Suppressor macrophage treated with lipopolysaccharide for 1 hour (primary cell): ENCODE measurements at regions not wholly inside any gene's neighbourhood (a gene's known extent, or its start where the extent isn't known, plus 50 kb on each side); places are given as distances from the start of the nearest gene placed in this dataset.
"Not testable (repeated sequence)": the region's sequence is repeated elsewhere in the genome, so short reads cannot be mapped to it uniquely, and the experiment has no call there.

Source experiments
- DNase-seq, 3 donors: peaks; one replicate each; pipeline ENCODE4 v3.0.0-alpha.2; 2020 to 2022

DNA sequence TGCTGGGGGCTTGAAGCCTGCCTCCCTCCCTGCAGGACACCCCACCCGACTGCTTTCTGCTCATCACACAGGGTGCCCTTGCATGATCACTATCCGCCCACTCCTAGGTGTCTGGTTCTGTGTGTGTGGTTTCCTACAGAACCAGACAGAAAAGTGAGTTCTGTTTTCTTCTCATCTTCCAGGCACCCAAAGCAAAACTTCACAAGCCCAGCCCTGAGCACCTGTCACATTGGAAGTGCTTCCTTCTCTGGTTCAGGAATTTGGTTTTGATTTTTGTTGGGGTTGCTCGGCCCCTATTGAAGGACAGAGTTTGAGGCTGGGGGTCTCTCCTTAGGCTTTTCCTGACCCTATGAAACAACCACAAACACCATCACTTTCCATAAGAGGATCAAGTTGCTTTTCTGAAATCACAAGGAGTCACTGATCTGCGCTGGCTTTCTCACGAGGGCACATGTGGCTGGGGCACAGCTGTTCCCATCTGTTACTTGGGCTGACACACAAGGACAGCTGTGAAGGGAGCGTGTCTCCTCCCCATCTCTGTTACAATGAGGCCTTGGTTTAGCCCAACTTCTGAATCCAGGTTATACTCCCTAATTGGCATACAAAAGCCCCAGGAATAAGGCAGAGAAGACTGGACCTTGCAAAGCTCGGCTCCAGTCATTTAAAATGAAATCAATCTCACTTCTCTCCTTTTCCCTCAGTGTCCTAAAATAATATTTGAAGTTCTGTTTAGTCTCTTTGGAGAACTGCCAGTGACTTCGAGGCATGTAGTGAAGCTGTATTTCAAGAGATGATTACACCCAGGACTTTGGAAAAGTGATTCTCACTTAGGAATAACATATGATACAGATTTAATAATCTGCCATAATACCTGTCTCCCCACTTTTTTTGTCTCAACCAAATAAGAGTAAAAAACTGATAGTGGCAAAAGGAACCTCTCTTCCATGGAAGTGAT lies 213.1 kb upstream of the GAS1 start:
- no peak for DNase-seq

DNA sequence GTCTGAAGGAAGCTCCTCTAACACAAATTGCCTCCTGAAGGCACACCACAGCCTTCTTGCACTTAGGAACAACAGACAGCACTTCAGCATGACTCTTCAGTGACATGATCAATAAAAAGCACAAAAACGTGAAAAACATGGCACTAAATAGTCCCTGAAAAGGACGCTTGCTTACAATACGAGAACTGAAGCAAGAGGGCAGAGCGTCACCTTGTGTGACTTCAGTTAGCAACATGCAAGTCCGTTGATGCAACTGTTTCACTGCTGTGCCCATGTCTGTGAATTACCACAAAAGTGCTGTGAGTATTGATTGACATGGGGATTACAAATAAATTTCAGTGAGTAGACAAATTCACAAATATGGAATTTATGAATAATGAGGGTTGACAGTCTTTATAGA lies 219.9 kb upstream of the GAS1 start:
- no peak for DNase-seq

DNA sequence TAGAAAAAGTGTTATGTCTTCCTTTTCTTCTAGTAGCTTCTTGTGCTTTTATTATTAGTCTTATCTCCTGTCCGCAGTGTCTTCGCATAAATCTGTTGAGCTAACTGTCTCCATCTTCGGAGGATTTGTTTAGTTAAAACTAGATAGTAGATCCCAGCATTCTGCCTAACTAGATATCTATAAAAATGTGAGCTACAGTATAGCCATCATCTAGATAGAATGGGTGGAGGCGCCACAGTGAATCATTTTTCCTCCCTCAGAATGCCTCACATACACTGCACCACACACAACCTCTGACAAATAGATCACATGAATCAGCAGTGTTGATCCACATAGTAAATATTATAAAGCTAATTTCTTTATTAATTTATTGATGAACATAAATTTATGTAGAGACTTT lies 220.3 kb upstream of the GAS1 start:
- no peak for DNase-seq

DNA sequence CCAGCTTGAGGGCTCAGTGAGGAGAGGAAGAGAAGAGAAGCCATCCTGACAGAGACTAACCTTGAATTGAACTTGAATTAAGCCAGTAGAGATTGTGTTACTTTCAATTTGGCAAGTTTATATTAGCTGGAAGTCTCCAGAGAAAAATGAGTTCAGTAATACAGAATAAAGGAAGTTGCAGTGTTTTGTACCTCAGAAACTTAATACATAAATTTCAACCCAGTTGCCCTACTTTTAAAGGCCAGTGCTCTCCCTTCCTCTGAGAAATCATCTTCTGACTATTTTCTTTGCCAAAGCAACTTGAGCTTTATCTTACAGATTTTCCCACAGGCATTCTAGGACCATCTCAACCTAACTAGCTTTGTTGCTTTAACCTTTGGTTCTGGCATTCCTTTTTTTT lies 231.0 kb upstream of the GAS1 start:
- no peak for DNase-seq

DNA sequence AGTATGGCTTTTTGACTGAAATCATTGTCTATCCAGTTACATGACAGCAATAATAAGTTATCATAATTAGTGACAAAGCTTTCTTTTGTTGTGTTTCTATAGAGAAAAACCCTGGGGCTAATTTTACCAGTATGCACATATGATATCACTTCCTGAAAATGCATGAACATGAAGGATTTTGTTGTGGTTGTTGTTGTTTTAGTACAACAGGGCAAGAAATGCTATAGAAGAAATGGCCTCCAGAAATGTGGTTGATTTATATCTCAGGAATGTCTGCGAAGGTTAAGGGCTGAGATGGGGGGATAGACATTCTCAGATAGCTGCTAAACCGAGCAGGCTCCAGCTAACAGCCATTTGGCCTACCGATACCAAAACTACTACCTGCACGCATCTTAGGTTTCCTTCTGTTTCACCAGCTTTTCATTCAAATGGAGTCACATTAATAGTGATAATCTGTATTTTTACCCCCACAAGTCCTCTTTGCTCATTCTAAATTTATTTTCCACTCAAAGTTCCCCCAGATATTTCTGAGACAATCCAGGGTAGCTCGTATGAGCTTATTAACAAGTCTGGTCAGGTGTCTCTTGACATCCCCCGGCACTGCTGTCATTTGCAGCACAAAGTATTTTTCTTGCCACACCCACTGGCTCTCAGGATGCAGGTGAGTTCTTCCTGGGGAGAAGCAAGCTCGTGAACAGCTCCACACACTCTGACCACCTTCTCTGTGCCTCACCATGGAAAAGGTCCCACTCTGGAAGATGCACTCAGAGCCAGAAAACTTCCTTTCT lies 232.4 kb upstream of the GAS1 start:
- DNase-seq, result no peak

DNA sequence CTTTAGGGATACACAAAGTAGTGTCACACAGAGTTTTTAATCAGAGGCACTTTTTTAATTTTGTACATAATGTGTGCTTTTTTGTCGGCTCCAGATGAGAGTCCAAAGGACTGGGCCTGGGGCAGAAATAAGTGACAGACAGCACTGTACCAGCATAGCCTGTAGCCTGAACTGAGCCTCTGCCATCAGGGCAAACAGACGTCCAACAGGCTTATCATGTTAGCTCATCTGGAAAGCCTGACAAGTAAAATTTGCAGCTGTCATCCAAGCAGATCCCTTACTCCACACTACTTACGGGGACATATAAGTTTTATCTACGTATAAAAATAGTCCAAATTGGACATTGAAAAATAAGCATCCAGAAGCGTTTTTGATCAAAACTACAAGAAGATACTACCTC lies 233.1 kb upstream of the GAS1 start:
- no peak for DNase-seq

DNA sequence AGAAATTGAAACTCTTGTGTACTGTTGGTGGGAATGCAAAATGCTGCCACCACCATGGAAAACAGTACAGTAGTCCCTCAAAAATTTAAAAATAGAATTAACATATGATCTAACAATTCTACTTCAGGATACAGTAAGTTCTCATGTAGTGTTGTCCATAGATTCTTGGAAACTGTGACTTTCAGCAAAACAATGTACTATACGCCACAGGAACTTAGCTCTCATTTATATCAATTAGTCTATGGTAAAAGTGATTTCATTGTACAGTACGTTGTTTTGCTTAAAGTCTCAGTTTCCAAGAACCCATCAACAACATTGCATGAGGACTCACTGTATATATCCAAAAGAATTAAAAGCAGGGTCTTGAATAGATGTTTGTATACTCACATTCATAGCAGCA lies 233.5 kb upstream of the GAS1 start:
- DNase-seq, result no peak

DNA sequence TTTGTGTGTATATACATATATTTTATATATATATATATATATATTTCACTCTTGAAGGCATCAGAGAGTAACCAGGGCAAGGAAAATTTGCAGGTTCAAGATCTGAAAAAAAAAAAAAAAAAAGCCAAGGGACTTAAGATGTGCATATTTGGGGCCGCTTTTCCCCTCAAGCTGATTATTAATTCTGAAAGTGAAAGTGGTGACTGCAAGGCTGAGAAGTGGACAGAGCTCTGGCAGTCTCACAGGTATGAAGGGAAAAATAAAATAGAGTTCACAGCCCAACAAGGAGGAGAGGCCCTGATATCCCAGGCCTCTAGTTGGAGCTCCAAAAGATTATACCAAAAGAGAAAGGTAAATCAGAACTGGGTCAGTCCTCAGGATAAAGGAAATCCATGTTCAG lies 234.4 kb upstream of the GAS1 start:
- DNase-seq, result no peak

DNA sequence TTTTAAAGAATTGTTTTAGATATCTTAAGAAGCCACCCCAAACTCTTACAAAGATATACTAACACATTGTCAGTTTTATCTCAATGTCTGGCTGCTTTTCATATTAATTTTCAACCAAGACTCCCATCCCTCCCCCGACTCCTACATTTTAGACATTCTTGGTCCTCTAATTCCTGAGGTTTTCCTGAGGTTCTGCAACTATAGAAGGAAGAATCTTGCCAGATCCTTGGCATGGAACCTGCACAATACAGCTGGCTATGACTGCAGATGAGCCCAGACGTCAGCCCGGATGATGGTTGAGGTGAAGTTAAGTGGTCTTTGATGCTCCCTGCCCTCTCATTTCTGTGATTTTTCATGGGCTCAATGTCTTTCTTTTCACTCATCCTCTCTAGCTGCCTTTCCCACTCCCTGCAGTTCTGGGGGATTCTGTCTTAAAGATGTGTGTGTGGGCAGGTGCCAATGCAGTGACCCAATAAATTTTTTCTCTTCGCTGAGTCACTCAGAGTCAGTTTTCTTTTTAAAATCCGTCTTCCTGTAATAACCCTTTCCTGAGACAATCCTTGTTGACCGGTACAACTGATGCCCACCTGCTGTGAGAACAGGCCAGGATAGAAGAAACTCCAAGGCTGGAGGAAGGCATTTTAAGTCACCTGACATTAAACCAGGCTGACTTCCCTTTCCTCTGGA lies 237.8 kb upstream of the GAS1 start:
- DNase-seq, result no peak

DNA sequence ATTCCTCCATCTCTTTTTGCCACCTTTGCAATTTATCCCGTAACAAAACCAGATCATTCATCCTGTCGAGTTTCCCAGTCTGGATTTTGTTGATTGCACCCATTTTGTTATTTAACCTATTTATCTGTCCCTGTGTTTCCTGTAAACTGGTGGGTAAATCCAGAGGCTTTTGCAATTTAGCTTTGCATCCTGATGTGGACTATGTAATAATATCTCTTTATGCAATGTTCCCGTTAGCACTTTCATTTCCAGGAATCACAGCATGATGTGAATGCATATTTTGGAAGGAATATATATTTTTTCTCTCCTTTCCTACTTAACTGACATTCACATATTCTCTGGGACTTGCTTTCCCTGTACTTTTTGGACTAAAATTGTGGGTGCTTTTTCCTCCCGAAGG lies 240.3 kb upstream of the GAS1 start:
- DNase-seq, result no peak

DNA sequence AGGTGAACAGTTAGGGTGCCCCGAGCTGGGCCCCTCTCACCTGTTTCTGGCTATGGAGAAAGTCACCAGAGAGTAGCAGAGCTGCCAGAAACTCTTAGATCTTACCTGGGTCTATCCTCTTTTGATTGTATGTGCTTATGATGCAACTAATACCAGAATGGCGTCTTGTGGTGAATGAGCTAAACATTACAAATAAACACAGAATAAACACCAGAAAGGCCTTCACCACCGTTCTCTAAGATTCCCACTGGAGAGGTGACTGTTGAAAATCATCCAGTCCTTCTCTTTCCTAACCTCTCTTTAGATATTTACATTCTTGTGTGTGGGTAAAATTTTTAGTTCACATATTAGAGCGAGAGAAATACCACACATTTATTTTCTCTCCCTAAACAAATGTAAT lies 241.7 kb upstream of the GAS1 start:
- no peak for DNase-seq

DNA sequence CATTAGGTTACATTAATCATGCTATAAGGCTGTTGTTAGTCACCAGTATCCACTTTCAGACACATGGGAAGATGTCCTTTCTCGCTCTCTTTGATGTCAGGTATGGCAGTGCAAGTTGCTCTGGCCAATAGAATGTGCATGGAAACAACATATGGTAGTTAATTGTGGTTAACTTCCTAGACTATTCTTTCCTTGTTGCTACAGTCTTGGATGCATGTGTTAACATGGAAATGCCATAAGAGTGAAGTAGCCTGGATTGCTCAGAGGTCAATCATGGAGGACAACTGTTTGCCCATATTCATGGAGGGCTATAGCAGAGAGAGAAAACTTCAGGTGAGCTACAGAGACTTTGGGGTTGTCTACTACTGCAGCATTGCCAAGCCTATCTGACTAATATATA lies 245.8 kb upstream of the GAS1 start:
- no peak for DNase-seq

DNA sequence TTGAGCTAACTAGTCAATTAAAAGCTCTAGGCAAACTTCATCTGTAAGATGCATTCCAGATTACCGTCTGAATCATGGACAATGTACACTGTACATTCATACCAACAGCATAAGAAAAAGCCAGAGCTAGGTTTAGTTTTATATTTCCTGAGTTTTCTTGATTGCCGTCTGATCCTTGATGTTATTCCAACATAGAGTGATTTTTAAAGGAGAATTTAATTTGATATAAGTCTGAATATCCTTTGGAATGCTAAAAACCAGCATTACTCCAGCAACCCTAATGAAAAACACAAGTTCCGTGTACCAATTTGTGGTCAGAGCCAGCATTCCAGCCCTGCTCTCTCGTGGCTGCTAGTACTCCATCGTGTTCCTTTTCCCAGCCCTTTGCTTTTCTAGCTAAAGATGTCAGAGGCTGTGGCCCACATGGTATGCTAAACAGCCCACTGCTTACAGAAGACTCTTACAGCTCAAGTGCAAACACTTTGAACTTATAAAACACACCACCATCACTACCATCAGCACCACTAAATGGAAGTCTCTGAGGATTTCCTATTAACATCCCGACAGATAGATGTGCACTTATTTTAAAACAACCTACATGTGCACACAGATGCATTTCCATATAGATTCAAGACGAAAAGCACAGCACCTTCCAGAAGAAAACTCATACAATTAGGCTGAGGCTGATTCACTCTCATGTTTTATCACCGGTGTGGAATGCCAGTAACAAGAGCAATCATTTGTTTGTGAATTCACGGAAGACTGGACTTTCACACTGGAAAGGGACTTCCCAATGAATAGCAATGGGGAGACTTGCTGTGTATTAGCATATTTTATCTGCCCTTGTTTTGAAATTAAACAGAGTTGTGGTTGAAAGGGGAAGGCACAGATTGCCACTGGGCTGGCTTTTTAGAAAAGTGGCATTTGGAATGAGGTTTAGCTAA lies 246.9 kb upstream of the GAS1 start:
- DNase-seq, result no peak

DNA sequence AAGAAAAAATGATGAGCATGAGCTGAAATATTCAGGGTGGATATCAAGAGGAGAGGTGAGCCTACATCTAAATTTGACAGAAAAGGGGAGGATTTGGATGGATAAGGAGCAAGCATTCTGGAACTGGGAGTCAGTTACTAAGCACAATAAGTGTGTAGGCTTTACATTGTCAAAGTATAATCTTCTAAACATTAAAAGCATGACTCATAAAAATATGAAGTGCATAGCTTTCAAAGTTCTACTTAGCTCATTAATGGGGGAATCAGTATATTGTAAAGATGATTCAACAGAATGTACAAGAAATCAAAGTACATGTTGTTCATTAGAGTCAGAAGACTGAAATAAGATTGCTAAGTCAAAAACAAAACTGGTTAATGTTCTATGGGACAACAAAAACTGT lies 248.0 kb upstream of the GAS1 start:
- DNase-seq, result no peak

DNA sequence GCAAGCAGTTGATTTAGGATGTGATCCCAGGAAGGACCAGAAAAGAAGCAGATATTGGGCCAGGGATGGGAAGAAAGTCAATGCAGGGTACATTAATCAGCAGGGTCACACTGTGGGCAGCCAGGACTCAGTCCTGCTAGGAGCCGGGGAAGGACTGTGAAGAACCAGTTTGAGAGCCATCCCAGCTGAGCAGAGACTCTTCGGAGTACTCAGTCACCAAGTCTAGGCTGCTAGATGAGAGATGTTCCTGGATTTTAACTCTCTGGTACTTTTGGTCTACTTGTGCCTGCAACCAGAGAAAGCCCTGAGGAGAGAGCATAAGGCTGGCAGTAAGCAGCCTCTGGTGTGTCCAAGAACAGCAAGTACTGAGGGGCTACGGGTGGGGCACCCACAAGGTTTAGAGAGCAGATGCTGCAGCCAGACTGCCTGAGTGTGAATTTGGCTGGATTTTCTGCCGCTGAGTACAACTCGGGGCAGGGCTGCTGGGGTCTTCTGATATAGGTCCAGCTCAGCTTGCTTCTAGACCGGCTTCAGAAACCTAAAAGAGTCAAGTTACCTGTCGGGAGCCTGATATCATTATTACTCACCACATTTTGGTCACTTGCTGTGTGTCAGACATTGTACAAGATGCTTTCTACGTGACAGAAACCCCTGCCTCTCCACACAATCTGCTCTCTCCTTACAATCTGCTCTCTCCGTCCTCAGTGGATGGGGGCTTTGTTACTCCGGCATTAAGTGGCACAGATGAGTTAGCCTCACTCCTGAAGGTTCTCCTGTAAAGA lies 250.2 kb upstream of the GAS1 start:
- no peak for DNase-seq

DNA sequence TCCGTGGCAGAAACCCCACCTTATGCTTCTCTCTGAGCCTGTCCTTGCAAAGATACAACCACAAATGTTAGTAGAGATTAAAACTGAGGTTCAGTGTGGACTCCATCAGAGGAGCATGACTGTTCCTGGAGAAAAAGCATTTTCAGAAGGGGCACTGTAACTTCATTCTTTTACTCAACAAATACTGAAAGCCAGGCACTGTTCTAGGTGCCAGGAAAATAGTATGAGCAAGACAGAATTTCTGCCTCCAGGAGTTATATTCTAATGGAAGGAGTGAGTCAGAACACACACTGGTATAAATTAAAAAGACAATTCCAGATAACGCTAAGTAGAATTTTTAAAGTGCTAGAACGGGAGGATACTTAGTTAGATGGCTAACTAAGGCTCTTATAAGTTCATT lies 251.4 kb upstream of the GAS1 start:
- no peak for DNase-seq

DNA sequence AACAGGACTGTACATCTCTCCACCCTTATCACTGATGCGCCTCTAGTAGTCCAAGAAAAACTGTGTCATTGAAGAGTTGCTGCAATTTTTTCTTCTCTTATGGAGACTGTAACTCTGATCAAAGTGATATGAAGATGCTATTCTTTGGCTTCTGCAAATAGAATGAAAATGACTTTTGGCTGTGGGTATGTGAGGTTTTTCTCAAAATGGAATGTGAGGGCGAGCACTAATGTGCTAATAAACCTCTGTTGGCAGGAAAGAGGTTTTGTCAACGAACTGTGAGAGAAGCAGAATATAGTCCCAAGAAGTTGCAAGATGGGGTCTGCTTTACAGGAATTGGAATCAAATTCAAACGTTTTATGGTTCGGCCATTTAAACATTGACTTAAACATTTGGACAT lies 252.0 kb upstream of the GAS1 start:
- DNase-seq, result no peak

DNA sequence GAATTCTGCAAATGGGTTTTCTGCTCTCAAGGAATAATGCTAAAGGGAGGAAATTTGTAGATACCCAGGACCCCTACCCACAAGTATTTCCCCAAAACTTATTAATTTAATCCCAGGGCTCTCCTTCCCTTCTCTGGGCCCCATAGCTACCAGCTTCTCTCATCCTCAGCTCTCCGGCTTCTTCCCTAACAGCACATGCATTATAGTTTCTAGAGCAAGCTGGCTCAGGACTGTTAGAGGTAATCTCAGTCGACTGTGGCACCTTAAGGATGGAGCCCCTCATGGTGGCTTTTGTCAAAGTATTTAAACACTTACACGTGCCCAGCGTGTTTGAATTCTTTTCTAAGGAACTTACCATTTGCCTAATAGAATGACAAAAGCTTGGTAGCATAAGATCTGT lies 252.5 kb upstream of the GAS1 start:
- no peak for DNase-seq

DNA sequence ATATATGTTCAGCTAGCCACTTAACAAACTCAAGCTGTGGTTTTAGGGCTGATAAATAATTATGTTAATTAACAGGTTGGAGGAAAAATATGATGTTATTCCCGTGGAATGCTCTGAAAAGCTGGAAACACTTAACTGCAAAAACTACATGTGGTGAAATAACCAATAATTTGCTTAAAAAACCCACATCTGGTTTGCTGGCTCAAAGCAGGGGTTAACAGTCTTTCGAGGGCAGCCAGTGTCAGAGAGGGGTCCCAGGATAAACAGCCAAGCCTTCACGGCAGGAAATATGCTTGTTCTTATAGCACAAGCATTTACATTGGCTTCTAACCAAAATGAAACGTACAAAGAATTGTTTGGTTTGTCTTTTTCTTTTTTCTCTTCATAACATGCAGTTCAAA lies 254.0 kb upstream of the GAS1 start:
- no peak for DNase-seq

DNA sequence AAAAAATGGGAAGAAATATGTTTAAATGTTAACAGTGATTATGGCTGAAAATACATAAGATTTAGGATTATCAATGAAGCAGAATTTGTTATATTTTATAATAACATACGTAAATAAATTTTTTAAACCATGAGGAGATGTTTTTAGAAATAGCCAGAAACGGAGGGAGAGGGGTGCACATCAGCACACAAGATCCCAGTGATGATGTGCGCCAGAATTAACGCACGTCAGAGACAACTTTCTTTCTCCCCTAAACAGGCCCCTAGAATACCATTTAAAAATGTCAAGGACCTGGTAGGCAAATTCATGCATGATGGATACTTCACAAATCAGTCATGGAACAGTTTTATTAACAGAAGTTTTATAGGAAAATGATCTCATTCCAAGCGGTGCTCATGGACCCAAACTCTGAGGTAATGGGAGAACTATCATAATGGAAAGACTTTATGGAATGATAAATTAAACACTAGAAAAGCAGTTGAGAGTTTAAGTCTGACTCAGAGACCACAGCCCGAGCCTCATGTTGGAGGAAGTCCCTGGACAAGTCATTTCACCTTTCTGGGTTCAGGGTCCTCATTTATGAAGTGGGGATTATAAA lies 258.9 kb upstream of the GAS1 start:
- DNase-seq, result no peak

DNA sequence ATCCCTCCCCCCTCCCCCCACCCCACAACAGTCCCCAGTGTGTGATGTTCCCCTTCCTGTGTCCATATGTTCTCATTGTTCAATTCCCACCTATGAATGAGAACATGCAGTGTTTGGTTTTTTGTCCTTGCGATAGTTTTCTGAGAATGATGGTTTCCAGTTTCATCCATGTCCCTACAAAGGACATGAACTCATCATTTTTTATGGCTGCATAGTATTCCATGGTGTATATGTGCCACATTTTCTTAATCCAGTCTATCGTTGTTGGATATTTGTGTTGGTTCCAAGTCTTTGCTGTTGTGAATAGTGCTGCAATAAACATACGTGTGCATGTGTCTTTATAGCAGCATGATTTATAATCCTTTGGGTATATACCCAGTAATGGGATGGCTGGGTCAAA lies 263.4 kb upstream of the GAS1 start:
- not testable (repeated sequence) for DNase-seq
